GM21723 (cell line): ENCODE measurements at regions not wholly inside any gene's neighbourhood (a gene's known extent, or its start where the extent isn't known, plus 50 kb on each side); places are given as distances from the start of the nearest gene placed in this dataset.
"Not testable (repeated sequence)": the region's sequence is repeated elsewhere in the genome, so short reads cannot be mapped to it uniquely, and the experiment has no call there.

Experiments used
- ATAC-seq: cut with Tn5 transposase; IDR thresholded peaks from one replicate; pipeline ENCODE4 v1.9.1; 2021; ENCODE audit warnings: mild to moderate bottlenecking, moderate library complexity; ENCODE audit not compliant: unreplicated experiment

- no peak for ATAC-seq
Measured at GRCh38 chr3:17846466-17846865, 104.0 kb upstream of the TBC1D5 start.

GRCh38 chr3:17845026-17845812 lies 102.8 kb upstream of the TBC1D5 start:
- ATAC-seq = no peak

GRCh38 chr3:17844236-17844635 lies 101.8 kb upstream of the TBC1D5 start:
- no peak for ATAC-seq

GRCh38 chr3:17841190-17841828 lies 98.9 kb upstream of the TBC1D5 start:
- peak; percentile 95 for ATAC-seq

- no peak for ATAC-seq
Measured at GRCh38 chr3:17840651-17841050, 98.2 kb upstream of the TBC1D5 start.

- no peak for ATAC-seq
Measured at GRCh38 chr3:17840126-17840525, 97.7 kb upstream of the TBC1D5 start.

GRCh38 chr3:17836919-17837318 lies 94.5 kb upstream of the TBC1D5 start:
- no peak for ATAC-seq

GRCh38 chr3:17836092-17836491 lies 93.7 kb upstream of the TBC1D5 start:
- ATAC-seq = no peak

- ATAC-seq = no peak
Measured at GRCh38 chr3:17833786-17834559, 91.5 kb upstream of the TBC1D5 start.

GRCh38 chr3:17832016-17832415 lies 89.6 kb upstream of the TBC1D5 start:
- no peak for ATAC-seq

- no peak for ATAC-seq
Measured at GRCh38 chr3:17831366-17831765, 88.9 kb upstream of the TBC1D5 start.

GRCh38 chr3:17830788-17831187 lies 88.4 kb upstream of the TBC1D5 start:
- ATAC-seq = no peak

GRCh38 chr3:17828388-17828787 lies 86.0 kb upstream of the TBC1D5 start:
- ATAC-seq = no peak

GRCh38 chr3:17825298-17825697 lies 82.9 kb upstream of the TBC1D5 start:
- ATAC-seq = no peak

GRCh38 chr3:17823816-17824215 lies 81.4 kb upstream of the TBC1D5 start:
- no peak for ATAC-seq

GRCh38 chr3:17823036-17823435 lies 80.6 kb upstream of the TBC1D5 start:
- ATAC-seq = no peak

GRCh38 chr3:17820704-17821103 lies 78.3 kb upstream of the TBC1D5 start:
- ATAC-seq = no peak

- no peak for ATAC-seq
Measured at GRCh38 chr3:17820275-17820674, 77.8 kb upstream of the TBC1D5 start.

GRCh38 chr3:17817973-17818372 lies 75.5 kb upstream of the TBC1D5 start:
- ATAC-seq = not testable (repeated sequence)

GRCh38 chr3:17817545-17817944 lies 75.1 kb upstream of the TBC1D5 start:
- ATAC-seq = no peak

- not testable (repeated sequence) for ATAC-seq
Measured at GRCh38 chr3:17816839-17817238, 74.4 kb upstream of the TBC1D5 start.

GRCh38 chr3:17812328-17812727 lies 69.9 kb upstream of the TBC1D5 start:
- ATAC-seq = not testable (repeated sequence)
